MM.1S (cell line): ENCODE measurements at regions not wholly inside any gene's neighbourhood (a gene's known extent, or its start where the extent isn't known, plus 50 kb on each side); places are given as distances from the start of the nearest gene placed in this dataset.

Source experiments
- CTCF ChIP-seq: fragments of 300-600 bp; sonication (generic); IDR thresholded peaks from 2 replicates; pipeline ENCODE4 v1.5.1; 2016; ENCODE audit warnings: antibody characterized with exemption, low read length, mixed read lengths
- EZH2 ChIP-seq: fragments of 300-600 bp; sonication (generic); optimal IDR thresholded peaks from 2 replicates; pipeline ENCODE3; 2017; ENCODE audit warnings: low read depth, mild to moderate bottlenecking, antibody characterized with exemption, low read length, mixed read lengths
- EZH2phosphoT487 ChIP-seq: fragments of 300-600 bp; sonication (generic); IDR thresholded peaks from 2 replicates; pipeline ENCODE4 v1.6.1; 2018; ENCODE audit warnings: antibody characterized with exemption, low read length

GRCh38 chr2:220247588-220248350 is 620.3 kb downstream of the SLC4A3 start:
- TF ChIP-seq CTCF (no peak), EZH2 (no peak), EZH2phosphoT487 (no peak)
